B cell (primary cell): ENCODE measurements at regions not wholly inside any gene's neighbourhood (a gene's known extent, or its start where the extent isn't known, plus 50 kb on each side); places are given as distances from the start of the nearest gene placed in this dataset.

Source experiments
- EZH2 ChIP-seq: IDR thresholded peaks from 2 replicates; pipeline ENCODE4 v1.6.1; 2012; ENCODE audit warnings: borderline replicate concordance, low read depth, mild to moderate bottlenecking, moderate library complexity, low read length; ENCODE audit not compliant: insufficient read depth, poor library complexity, severe bottlenecking
- TF ChIP-seq, protein P1 (sequence below): fragments of 200-600 bp; IDR thresholded peaks from one replicate; pipeline ENCODE4 v1.8.0; 2022; ENCODE audit warnings: antibody characterized with exemption, mild to moderate bottlenecking

DNA sequence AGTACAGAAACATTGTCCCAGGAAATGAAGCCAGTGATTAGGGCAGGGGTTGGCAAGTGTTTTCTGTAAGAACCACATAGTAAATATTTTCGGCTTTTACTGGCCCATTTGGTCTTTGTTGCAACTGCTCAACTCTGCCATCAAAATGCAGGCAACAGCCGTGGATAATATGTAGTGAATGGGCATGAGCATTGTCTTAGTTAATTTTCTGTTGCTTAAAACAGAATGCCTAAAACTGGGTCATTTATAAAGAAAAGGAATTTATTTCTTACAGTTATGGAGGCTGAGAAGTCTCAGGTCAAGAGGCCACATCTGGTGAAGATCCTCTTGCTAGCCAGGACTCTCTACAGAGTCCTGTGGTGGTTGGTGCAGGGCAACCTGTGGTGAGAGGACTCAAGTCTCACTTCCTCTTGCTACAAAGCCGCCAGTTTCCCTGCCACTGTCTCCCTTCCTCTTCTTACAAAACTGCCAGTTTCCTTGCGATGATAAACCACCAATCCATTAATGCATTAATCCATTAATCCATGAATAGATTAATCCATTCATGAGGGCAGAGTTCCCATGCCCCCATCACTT lies 166.4 kb downstream of the PSMG1 start:
- TF ChIP-seq EZH2: no peak
- TF ChIP-seq, protein P1, sequence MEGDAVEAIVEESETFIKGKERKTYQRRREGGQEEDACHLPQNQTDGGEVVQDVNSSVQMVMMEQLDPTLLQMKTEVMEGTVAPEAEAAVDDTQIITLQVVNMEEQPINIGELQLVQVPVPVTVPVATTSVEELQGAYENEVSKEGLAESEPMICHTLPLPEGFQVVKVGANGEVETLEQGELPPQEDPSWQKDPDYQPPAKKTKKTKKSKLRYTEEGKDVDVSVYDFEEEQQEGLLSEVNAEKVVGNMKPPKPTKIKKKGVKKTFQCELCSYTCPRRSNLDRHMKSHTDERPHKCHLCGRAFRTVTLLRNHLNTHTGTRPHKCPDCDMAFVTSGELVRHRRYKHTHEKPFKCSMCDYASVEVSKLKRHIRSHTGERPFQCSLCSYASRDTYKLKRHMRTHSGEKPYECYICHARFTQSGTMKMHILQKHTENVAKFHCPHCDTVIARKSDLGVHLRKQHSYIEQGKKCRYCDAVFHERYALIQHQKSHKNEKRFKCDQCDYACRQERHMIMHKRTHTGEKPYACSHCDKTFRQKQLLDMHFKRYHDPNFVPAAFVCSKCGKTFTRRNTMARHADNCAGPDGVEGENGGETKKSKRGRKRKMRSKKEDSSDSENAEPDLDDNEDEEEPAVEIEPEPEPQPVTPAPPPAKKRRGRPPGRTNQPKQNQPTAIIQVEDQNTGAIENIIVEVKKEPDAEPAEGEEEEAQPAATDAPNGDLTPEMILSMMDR: no peak
